RKO (cell line): ENCODE measurements at regions not wholly inside any gene's neighbourhood (a gene's known extent, or its start where the extent isn't known, plus 50 kb on each side); places are given as distances from the start of the nearest gene placed in this dataset.

ENCODE experiments used
- DNase-seq: peaks from one replicate; pipeline ENCODE4 v3.0.0-alpha.2; 2016; ENCODE audit warnings: low spot score

DNA sequence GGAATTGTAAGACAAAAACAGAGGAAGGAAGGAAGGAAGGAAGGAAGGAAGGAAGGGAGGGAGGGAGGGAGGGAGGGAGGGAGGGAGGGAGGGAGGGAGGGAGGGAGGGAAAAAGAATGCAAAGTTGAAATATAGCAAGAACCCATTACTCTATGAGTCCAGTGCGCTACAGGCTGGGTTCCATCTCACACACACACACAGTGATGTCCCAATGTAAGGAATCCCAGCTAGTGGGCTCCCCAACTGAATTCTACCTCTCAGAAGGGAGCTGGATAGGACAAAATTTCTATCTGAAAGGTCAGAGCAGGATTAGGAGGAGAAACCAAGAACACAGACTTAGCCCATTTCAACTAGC lies 173.4 kb downstream of the DAD1 start:
- DNase-seq, result no peak

DNA sequence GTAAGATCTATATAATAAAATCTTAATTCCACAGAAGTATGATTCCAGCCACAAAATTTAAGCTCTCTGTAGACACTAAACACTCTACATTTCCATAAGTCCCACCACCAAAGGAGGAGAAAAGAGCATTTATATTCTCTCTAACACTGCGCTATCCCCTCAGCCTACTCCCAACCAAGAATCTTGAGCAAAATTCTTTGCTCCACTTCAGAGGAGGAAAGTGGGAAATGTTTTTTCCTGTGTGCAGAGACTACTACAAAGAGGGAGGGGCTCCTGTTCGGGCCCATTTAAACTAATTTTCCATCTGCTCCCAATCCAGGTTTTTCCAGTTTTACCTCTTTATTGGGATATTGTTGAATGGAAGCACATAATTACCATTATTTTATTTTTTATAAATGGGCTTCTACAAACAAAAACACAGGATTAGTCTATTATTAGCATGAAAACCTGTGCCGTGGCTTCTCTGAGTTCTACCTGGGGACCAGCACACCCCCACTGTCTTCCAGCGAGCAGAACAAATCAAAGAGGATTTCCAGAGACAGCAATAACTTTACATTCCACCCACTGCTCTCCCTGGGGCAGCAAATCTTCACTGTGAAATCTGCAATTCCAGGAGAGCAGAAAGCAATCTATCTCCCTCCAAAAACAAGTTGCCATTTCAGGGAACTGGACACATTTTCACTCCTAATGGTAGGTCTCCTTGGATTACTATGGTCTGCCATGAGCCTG lies 174.0 kb downstream of the DAD1 start:
- no peak for DNase-seq

GRCh38 chr14:22412926-22413411 lies 176.1 kb downstream of the DAD1 start:
- no peak for DNase-seq

- no peak for DNase-seq
Measured at GRCh38 chr14:22411398-22412055, 177.5 kb downstream of the DAD1 start.

DNA sequence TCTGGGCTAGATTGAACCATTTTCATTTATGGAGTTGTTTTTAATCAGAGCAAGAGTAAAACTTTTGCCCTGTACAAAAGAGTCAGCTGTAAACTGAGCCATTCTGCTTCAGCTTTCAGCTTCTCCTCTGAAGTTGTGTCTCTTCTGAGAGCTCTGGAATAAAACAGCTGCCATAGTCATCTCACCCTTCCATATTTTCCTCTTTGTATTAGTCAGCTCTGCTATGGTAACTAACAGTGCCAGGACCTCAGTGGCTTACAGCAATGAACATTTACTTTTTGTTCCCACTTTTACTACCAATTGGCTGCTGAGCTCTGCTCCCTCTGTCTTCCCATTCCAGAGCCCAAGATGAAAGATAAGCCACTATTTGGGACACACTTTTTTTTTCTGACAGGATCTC lies 178.5 kb downstream of the DAD1 start:
- no peak for DNase-seq

- DNase-seq, result no peak
Measured at GRCh38 chr14:22409006-22409405, 180.0 kb downstream of the DAD1 start.

- DNase-seq, result no peak
Measured at GRCh38 chr14:22408547-22408946, 180.5 kb downstream of the DAD1 start.

DNA sequence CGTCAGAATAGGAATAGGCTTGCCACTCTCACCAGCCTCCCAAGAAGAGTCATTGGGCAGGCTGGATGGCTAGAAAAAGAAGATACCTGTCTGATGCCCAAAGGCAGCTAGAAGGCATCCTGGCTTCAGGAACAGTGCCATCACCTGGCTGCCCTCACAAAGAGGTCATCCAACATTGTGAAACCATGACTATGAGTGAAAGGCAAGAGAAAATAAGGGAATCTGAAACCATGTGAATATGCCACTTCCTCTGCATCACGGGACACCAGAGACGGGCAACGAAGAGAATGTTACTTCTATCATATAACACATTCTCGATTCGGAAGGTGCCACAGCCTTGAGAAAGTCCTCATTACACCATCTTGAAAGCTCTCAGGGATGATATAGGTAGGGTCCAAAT lies 182.0 kb downstream of the DAD1 start:
- DNase-seq, result no peak

- DNase-seq, result no peak
Measured at GRCh38 chr14:22405201-22405600, 183.8 kb downstream of the DAD1 start.

GRCh38 chr14:22403296-22403695 lies 185.7 kb downstream of the DAD1 start:
- no peak for DNase-seq

DNA sequence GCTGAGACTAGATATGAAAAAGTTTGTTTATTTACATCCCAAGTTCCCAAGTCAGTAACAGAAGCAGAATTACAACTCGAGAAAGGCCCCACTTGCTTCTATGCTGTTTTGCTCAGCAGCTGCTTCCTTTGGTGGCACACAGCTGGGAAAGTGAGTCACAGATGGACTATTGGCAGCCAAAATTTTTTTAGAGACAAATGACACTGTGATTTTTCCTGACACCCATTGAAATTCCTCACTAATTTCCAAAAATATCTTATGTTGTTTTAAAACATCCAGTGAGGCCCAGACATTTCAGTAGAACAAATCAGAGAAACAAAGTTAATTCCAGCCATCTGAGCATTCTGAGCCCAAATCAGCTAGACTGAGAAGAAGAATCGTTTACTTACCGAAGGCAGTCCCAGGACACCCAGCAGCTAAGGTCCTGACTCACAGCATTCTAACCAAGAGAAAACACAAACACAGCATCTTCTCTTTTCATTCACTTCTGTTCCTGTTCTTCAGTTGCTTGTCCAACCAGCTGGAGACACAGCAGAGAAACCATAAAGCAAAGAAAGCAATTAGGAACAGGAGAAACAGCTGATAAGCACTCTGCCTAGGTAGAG lies 188.3 kb downstream of the DAD1 start:
- no peak for DNase-seq

DNA sequence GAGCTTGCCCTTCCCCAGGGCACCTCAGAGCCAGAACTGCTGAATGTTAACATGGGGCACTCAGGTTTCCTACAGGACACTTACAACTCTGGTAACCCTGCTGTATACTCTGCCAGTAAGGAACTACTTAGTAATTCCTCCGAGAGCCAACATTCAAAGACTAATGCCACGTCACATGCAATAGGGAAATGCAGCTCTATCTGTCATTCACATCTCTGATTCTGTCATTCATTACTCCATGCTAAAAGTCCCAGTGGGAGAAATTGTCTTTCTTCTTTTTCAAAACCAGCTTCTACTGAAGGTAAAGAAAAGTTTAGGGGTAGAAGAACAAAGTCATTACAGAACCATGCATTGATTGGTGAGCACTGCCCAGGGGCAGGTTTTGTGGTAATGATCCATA lies 189.2 kb downstream of the DAD1 start:
- DNase-seq, result no peak

GRCh38 chr14:22397221-22397737 lies 191.7 kb downstream of the DAD1 start:
- no peak for DNase-seq

DNA sequence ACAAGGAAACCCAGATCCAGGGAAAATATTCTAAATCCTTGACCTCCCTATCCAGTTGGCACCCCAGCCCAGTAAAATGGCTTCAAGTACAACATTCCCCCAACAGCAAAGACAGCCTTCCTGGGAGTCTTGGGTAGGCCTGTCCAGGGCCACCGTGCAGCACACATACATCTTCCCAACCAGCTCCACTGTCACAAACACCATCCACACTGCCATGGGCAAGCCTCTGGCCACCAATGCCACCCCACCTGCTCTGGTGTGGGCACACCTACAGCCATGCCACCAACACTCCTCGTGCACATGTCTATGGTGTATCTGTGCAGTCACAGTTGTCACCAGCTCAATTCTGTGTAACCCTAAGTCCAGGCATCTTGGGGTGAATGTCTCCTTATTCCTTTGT lies 193.2 kb downstream of the DAD1 start:
- DNase-seq, result no peak

DNA sequence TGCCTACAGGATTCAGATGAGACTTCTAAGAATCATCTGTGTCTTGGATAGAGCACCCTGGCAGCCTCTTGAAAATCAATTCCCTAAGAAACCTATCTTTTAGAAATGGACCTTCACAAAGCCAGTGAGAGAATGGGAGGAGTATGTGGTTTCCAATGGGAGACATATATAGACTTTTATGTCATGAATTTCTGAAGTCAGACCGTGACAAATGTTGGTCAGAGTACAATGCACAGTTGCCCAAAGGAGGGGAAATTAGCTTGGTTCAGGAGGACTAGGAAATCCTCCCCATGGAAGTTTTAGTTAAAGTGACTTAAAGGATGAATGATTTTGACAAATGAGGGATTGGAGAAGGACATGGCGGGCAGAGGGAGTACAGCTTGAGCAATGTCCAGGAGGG lies 194.4 kb downstream of the DAD1 start:
- DNase-seq, result no peak

DNA sequence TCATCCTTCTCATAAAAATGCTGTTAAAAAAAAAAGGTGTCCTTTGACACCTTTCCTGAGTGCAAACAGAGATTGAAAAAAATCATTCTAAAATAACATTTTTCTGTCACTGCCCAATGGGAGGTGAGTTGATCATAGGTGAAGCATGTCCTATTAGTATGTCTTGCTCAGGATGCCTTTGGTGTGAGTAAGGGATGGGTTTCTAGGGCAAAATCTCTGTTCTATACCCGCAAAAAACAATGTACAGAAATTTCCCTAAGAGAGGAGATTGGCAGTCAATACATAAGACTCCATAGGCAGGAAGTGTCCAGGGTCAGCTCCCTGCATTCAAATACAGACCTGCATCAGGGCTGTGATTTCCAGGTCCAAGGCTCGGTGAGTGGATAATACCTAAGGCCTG lies 195.2 kb downstream of the DAD1 start:
- no peak for DNase-seq

- DNase-seq, result peak; percentile 48
Measured at GRCh38 chr14:22391908-22392565, 197.0 kb downstream of the DAD1 start.

GRCh38 chr14:22390824-22391461 lies 198.1 kb downstream of the DAD1 start:
- no peak for DNase-seq

DNA sequence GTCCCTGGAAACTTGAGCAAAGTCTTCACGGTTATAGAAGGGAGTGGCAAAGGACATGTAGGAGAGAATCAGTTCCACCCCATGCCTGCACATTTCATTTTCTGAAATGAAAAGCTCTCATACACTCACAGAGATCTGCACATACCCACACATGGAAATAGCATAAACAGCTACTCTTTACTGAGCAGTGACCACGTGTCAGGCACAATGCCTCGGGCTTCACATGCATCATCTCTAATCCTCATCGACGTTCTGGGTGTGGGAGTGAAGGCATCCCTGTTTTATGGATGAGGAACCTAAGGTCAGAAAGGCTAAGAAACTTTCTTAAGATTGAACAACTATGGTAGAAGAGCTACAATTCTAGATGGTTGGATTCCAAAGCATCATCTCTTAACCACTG lies 198.8 kb downstream of the DAD1 start:
- no peak for DNase-seq

DNA sequence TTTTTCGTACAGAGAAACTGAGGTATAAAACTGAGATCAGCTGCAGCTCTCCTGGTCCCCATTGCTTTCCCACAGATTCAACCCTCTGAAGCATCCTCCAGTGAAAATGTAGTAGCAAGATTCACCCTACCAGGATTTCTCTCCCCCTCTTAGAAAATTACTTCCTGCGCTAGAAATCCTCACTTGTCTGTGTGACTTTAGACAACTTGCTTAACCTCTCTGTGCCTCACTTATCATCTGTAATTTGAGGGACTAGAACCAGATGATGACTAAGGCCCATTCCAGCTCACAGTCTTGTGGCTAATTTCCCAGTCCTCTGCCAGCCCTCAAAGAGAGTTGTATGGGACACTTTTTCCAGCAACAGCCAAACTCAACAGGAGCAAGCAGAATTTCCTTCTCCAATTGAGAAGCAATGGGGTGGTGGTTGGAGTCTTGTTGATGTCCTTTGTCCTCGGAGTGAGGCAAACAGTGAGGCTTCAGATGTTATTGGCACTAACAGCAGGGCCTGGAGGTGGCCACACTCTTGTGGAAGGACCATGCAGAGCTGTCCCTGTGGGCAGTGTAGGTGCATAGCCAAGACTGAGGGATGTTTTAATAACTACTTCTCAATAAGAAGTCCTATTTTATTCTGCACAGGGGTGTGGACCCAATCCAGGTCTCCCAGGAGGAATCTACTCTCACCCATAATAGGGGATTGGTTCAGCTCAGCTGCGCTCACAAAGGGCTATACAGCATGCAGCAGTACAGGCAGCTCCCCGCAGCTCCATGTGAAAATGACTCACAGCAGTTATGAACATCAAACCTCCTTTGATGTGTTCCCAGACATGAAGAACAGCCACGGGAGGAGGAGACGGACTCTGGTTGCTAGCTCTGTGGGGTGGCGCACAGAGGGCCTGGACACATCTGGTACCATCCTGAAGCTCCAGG lies 200.1 kb downstream of the DAD1 start:
- no peak for DNase-seq

DNA sequence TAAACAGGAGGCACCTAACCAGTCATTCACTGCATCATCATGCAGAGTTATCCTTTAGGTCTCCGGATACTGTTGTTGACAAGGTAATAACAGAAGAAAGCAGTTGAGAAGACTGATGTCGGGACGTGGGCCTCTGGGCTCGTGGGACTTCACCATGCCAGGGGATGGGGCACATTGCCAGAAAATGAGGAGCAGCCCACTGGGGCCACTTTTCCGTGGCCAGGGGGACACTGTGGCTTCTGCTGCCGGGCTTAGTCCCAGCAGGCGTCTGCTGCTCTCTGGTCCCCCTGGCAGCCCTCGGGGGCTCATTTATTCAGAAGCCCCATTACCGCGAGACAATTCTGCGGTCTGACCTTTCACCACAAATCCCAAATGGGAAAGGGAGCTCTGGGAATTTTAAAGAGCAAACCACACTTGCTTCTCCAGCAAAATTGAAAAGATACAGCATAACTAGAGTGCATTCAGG lies 201.2 kb downstream of the DAD1 start:
- no peak for DNase-seq
